Parathyroid adenoma (tissue), 2 donors: ENCODE measurements at regions not wholly inside any gene's neighbourhood (a gene's known extent, or its start where the extent isn't known, plus 50 kb on each side); places are given as distances from the start of the nearest gene placed in this dataset.

Experiments used
- H2AFZ ChIP-seq: fragments of 300-600 bp; sonication (generic); one replicate; pipeline ENCODE4 v1.7.0; 2017; ENCODE audit warnings: antibody characterized with exemption, mild to moderate bottlenecking
- H3K27ac ChIP-seq: fragments of 300-600 bp; sonication (generic); one replicate; pipeline ENCODE4 v1.7.0; 2017
- H3K27me3 ChIP-seq: fragments of 300-600 bp; sonication (generic); one replicate; pipeline ENCODE4 v1.7.0; 2017; ENCODE audit warnings: low read length; ENCODE audit not compliant: control insufficient read depth, insufficient read depth
- H3K36me3 ChIP-seq: fragments of 300-600 bp; sonication (generic); one replicate; pipeline ENCODE4 v1.7.0; 2017; ENCODE audit warnings: low read length; ENCODE audit not compliant: control insufficient read depth, insufficient read depth
- H3K4me1 ChIP-seq: fragments of 300-600 bp; sonication (generic); one replicate; pipeline ENCODE4 v1.7.0; 2017; ENCODE audit warnings: control low read depth
- H3K4me2 ChIP-seq: fragments of 300-600 bp; sonication (generic); one replicate; pipeline ENCODE4 v1.7.0; 2017; ENCODE audit warnings: low read length
- H3K4me3 ChIP-seq: fragments of 300-600 bp; sonication (generic); one replicate; pipeline ENCODE4 v1.7.0; 2017; ENCODE audit warnings: low read depth, low read length
- H3K79me2 ChIP-seq: fragments of 300-600 bp; sonication (generic); one replicate; pipeline ENCODE4 v1.7.0; 2017; ENCODE audit warnings: control low read depth
- H3K9ac ChIP-seq: fragments of 300-600 bp; sonication (generic); one replicate; pipeline ENCODE4 v1.7.0; 2017; ENCODE audit warnings: mild to moderate bottlenecking
- H3K9me3 ChIP-seq: fragments of 300-600 bp; sonication (generic); one replicate; pipeline ENCODE4 v1.7.0; 2017; ENCODE audit warnings: low read length; ENCODE audit not compliant: control insufficient read depth
- CTCF ChIP-seq: fragments of 300-600 bp; sonication (generic); IDR thresholded peaks from one replicate; pipeline ENCODE4 v1.7.0; 2017; ENCODE audit warnings: antibody characterized with exemption, mild to moderate bottlenecking
- donor health status: primary hyperparathyroidism.

GRCh38 chr1:234708700-234709395, 98.9 kb upstream of the IRF2BP2 start:
- Histone ChIP-seq H3K4me1 (no peaks in the 10 kb centered on the region), H2AFZ (no peak overlapping the region), H3K9ac (no peak overlapping the region), H3K27ac (no peak overlapping the region), H3K4me3 (no peak overlapping the region), H3K36me3 (no peaks in the 10 kb centered on the region), H3K4me2 (no peak overlapping the region), H3K79me2 (no peaks in the 10 kb centered on the region), H3K9me3 (no peaks in the 10 kb centered on the region), H3K27me3 (no peaks in the 10 kb centered on the region)
- TF ChIP-seq CTCF = no peak

DNA sequence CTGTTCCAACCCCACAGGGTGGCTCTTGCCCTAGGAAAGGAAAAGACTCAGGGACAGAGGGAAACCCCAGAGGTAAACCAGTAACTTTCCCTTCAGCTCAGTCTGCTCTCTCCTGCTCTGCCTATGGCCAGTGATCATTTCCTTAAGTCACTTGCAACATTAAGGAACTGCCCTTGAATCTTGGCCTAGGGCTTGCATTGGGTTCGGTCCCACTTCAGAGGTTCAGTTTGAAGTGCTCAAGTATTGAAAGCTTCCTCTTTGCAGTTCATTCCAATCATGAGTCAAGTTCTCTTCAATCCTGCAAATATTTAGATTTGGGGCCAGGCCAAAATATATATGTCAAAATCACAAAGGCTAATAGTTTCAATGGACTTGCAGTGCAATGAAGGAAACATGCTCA, 97.7 kb upstream of the IRF2BP2 start:
- Histone ChIP-seq H3K27me3 (no peaks in the 10 kb centered on the region), H3K36me3 (no peaks in the 10 kb centered on the region), H3K4me2 (no peak overlapping the region), H3K27ac (no peak overlapping the region), H3K9ac (no peak overlapping the region), H3K4me3 (no peak overlapping the region), H3K4me1 (no peaks in the 10 kb centered on the region), H3K79me2 (no peaks in the 10 kb centered on the region), H2AFZ (no peak overlapping the region), H3K9me3 (no peaks in the 10 kb centered on the region)
- TF ChIP-seq CTCF = no peak

- no peak overlapping the region for H3K4me2 ChIP-seq
- H3K36me3 ChIP-seq = no peaks in the 10 kb centered on the region
- H3K79me2 ChIP-seq = no peaks in the 10 kb centered on the region
- TF ChIP-seq CTCF = no peak
- H3K4me3 ChIP-seq = no peak overlapping the region
- no peaks in the 10 kb centered on the region for H3K27me3 ChIP-seq
- H3K27ac ChIP-seq = no peak overlapping the region
- H2AFZ ChIP-seq = no peak overlapping the region
- no peaks in the 10 kb centered on the region for H3K9me3 ChIP-seq
- H3K4me1 ChIP-seq = no peaks in the 10 kb centered on the region
- H3K9ac ChIP-seq = no peak overlapping the region
Observed at GRCh38 chr1:234706931-234707330, 97.0 kb upstream of the IRF2BP2 start.

- no peak for TF ChIP-seq CTCF
- Histone ChIP-seq H3K27me3 (no peaks in the 10 kb centered on the region), H3K36me3 (no peaks in the 10 kb centered on the region), H3K9ac (no peak overlapping the region), H3K4me3 (no peak overlapping the region), H3K4me1 (no peaks in the 10 kb centered on the region), H3K9me3 (no peaks in the 10 kb centered on the region), H2AFZ (no peak overlapping the region), H3K27ac (no peak overlapping the region), H3K4me2 (no peak overlapping the region), H3K79me2 (no peaks in the 10 kb centered on the region)
Observed at GRCh38 chr1:234706199-234706598, 96.2 kb upstream of the IRF2BP2 start.

GRCh38 chr1:234705615-234706014, 95.6 kb upstream of the IRF2BP2 start:
- Histone ChIP-seq H3K9me3 (no peaks in the 10 kb centered on the region), H3K36me3 (no peaks in the 10 kb centered on the region), H3K4me3 (no peak overlapping the region), H3K4me1 (no peaks in the 10 kb centered on the region), H3K4me2 (no peak overlapping the region), H3K9ac (no peak overlapping the region), H3K27me3 (no peaks in the 10 kb centered on the region), H3K27ac (no peak overlapping the region), H3K79me2 (no peaks in the 10 kb centered on the region), H2AFZ (no peak overlapping the region)
- TF ChIP-seq CTCF = no peak
